Caki2 (cell line): ENCODE measurements at regions not wholly inside any gene's neighbourhood (a gene's known extent, or its start where the extent isn't known, plus 50 kb on each side); places are given as distances from the start of the nearest gene placed in this dataset.
"Not testable (repeated sequence)": the region's sequence is repeated elsewhere in the genome, so short reads cannot be mapped to it uniquely, and the experiment has no call there.

Experiments
- DNase-seq: peaks from one replicate; pipeline ENCODE4 v3.0.0-alpha.2; 2015; ENCODE audit warnings: low read depth
- in situ Hi-C: cut with HindIII; loops from 2 replicates; pipeline ENCODE4 v1.10.0; 2016; ENCODE audit warnings: low sequenced_read_pairs, low pct_unique_long_range_greater_than_20kb, mixed read lengths

- DNase-seq = no peak
- in situ Hi-C loops = no loop called here
Observed at GRCh38 chr4:72951147-72951546, 118.4 kb downstream of the COX18 start.

- in situ Hi-C loops = no loop called here
- no peak for DNase-seq
Observed at GRCh38 chr4:72948080-72948479, 121.4 kb downstream of the COX18 start.

- no peak for DNase-seq
- in situ Hi-C loops = no loop called here
Observed at GRCh38 chr4:72945719-72946336, 123.7 kb downstream of the COX18 start.

- in situ Hi-C loops = no loop called here
- no peak for DNase-seq
Observed at GRCh38 chr4:72942565-72942964, 127.0 kb downstream of the COX18 start.

- DNase-seq = no peak
- in situ Hi-C loops = no loop called here
Observed at GRCh38 chr4:72938516-72938915, 131.0 kb downstream of the COX18 start.

- in situ Hi-C loops = no loop called here
- DNase-seq = no peak
Observed at GRCh38 chr4:72935462-72935861, 134.1 kb downstream of the COX18 start.

- in situ Hi-C loops = no loop called here
- no peak for DNase-seq
Observed at GRCh38 chr4:72933029-72933428, 136.5 kb downstream of the COX18 start.

- in situ Hi-C loops = no loop called here
- no peak for DNase-seq
Observed at GRCh38 chr4:72931346-72931745, 138.2 kb downstream of the COX18 start.

- in situ Hi-C loops, DNase-seq: not testable (repeated sequence)
Observed at GRCh38 chr4:72929596-72930274, 139.8 kb downstream of the COX18 start.

GRCh38 chr4:72924814-72925213 lies 144.7 kb downstream of the COX18 start:
- no peak for DNase-seq
- in situ Hi-C loops = no loop called here

GRCh38 chr4:72919937-72920336 lies 149.6 kb downstream of the COX18 start:
- in situ Hi-C loops = no loop called here
- DNase-seq = no peak

- no peak for DNase-seq
- in situ Hi-C loops = no loop called here
Observed at GRCh38 chr4:72919464-72919863, 150.1 kb downstream of the COX18 start.

GRCh38 chr4:72918362-72918761 lies 151.2 kb downstream of the COX18 start:
- in situ Hi-C loops = no loop called here
- DNase-seq = no peak

- in situ Hi-C loops = no loop called here
- DNase-seq = no peak
Observed at GRCh38 chr4:72911316-72911715, 158.2 kb downstream of the COX18 start.

- in situ Hi-C loops = no loop called here
- DNase-seq = no peak
Observed at GRCh38 chr4:72909461-72909860, 160.1 kb downstream of the COX18 start.

GRCh38 chr4:72902354-72902753 lies 167.2 kb downstream of the COX18 start:
- in situ Hi-C loops = no loop called here

GRCh38 chr4:72901553-72901952 lies 168.0 kb downstream of the COX18 start:
- in situ Hi-C loops = no loop called here
- DNase-seq = no peak

More at GRCh38 chr4:72902354-72902753, 167.2 kb downstream of the COX18 start:
- DNase-seq = no peak

GRCh38 chr4:72900952-72901351 lies 168.6 kb downstream of the COX18 start:
- in situ Hi-C loops = no loop called here
- no peak for DNase-seq

- in situ Hi-C loops = no loop called here
- DNase-seq = no peak
Observed at GRCh38 chr4:72899621-72900020, 169.9 kb downstream of the COX18 start.

- in situ Hi-C loops = no loop called here
- no peak for DNase-seq
Observed at GRCh38 chr4:72899214-72899613, 170.3 kb downstream of the COX18 start.
